ENCODE measurements at regions not wholly inside any gene's neighbourhood (a gene's known extent, or its start where the extent isn't known, plus 50 kb on each side); places are given as distances from the start of the nearest gene placed in this dataset.

DNA sequence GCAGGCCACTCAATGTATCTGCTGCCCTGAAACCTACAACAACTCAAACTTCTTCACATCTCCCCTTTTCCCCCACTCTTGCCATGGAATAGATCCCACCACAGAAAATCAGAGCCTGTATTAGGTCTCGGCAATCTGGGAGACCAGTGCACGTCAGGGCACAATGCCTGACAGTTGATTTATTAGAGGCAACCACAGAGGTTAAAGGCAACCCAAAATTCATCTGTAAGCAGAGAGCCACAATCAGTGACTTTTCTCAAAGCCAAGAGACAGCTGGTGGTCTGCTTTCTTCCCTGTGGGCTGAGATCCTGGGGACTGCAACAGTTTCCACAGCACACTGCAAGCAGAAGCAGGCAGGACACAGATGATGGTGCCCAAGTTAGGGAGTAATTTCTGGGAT is 169.0 kb upstream of the NTF3 start:
- TF ChIP-seq CTCF (IDR thresholded peaks at IDR 0.05) (no peak), EP300 (IDR thresholded peaks at IDR 0.05) (no peak), POLR2AphosphoS5 (IDR thresholded peaks at IDR 0.05) (no peak), POLR2A (IDR thresholded peaks at IDR 0.05) (no peak)
- H3K27ac ChIP-seq: no peak overlapping the region
- intact Hi-C loops (cut with DNase I): no loop called here
- no peak for DNase-seq
- H3K4me1 ChIP-seq: no peaks in the 10 kb centered on the region
- WGBS, 2 donors: 37 to 84% methylated on average over 2 of the region's 2 CpGs
- H3K36me3 ChIP-seq: no peaks in the 10 kb centered on the region
- no peak overlapping the region for H3K4me3 ChIP-seq
- H3K9me3 ChIP-seq: no peaks in the 10 kb centered on the region
- H3K27me3 ChIP-seq: no peaks in the 10 kb centered on the region

- H3K36me3 ChIP-seq: no peaks in the 10 kb centered on the region
- 55 to 59% methylated on average over 2 of the region's 2 CpGs for WGBS, 2 donors
- H3K4me1 ChIP-seq: no peaks in the 10 kb centered on the region
- no peak for DNase-seq
- H3K27me3 ChIP-seq: no peaks in the 10 kb centered on the region
- H3K9me3 ChIP-seq: no peaks in the 10 kb centered on the region
- no peak overlapping the region for H3K4me3 ChIP-seq
- intact Hi-C loops (cut with DNase I): no loop called here
- TF ChIP-seq EP300 (IDR thresholded peaks at IDR 0.05): no peak
- TF ChIP-seq POLR2AphosphoS5 (IDR thresholded peaks at IDR 0.05): no peak
- TF ChIP-seq POLR2A (IDR thresholded peaks at IDR 0.05): no peak
- TF ChIP-seq CTCF (IDR thresholded peaks at IDR 0.05): no peak
- H3K27ac ChIP-seq: no peak overlapping the region
These were observed 167.9 kb upstream of the NTF3 start for GRCh38 chr12:5264006-5264405.

DNA sequence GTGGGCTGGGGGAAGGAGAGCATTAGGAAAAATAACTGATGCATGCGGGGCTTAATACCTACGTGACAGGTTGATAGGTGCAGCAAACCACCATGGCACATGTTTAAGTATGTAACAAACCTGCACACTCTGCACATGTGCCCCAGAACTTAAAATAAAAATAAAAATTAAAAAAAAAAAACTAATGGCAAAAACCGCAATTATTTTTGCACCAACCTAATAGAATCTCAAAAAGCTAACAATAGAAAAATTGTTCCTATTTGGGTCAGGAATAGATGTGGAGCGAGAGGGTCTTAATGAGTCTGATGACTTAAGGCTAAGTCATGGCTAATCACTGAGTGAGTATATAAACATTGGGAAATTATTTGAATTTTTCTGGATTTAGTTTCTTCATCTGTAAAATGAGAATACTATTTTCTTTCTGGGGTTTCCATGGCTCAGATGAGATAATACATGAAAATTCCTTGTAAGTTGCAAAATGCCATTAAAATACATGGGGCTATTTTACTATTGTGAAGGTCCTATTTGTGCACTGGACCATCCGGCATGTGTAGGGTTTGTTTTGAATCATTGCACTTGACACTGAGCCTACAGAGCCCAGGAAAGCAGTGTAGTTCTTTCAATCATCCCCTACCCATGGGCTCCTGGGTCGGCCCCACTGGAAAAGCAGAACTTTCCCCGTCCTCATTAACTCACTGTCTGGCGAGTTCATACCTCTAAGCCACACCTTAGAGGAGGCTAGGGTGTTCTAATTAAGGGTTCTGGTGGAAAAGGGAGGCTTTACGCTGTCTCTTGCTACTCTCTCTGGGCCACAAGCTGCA is 164.1 kb upstream of the NTF3 start:
- no peak for DNase-seq
- no peak overlapping the region for H3K4me3 ChIP-seq
- H3K9me3 ChIP-seq: no peaks in the 10 kb centered on the region
- H3K4me1 ChIP-seq: no peaks in the 10 kb centered on the region
- H3K27me3 ChIP-seq: no peaks in the 10 kb centered on the region
- intact Hi-C loops (cut with DNase I): no loop called here
- no peaks in the 10 kb centered on the region for H3K36me3 ChIP-seq
- TF ChIP-seq POLR2AphosphoS5 (IDR thresholded peaks at IDR 0.05) (no peak), POLR2A (IDR thresholded peaks at IDR 0.05) (no peak), CTCF (IDR thresholded peaks at IDR 0.05) (no peak), EP300 (IDR thresholded peaks at IDR 0.05) (no peak)
- H3K27ac ChIP-seq: no peak overlapping the region
- 91 to 93% methylated on average over 9 of the region's 9 CpGs for WGBS, 2 donors

DNA sequence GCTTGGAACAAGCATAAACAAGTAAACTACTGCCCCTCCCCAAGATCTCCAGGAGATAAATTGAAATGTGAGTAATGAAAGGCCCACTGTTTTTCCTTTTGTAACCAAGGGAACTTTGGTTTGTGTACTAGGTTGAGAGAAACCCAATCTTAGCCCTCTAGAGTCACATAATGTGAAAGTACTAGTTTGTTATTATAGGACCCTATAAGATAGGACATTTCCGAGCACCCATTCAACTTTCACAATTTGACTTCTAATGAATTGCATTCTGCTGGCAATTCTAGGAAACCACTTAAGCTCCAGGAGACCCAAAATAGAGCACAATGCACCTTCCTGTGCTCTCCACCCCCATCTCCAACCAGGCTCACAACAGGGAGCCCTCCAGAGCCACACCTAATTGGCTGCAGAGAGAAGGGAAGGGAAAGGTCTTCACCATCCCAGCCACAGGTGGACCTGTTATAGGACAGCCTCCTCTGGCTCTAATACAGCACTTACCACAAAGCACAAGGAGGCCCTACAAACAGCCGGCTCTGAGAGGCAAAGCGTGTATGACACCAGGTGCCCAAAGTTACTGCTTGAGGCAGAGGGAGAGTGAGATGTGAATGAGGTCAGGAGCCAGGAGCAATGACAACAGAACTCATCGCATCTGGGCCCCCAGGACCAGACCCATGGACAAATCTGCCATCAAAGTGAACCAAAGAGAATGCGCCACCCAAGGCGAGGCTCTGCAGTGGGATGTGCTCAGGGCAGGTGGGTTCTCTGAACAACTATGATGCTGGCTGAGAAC is 163.3 kb upstream of the NTF3 start:
- Histone ChIP-seq H3K9me3 (no peaks in the 10 kb centered on the region), H3K4me1 (no peaks in the 10 kb centered on the region), H3K27ac (no peak overlapping the region), H3K4me3 (no peak overlapping the region), H3K27me3 (no peaks in the 10 kb centered on the region), H3K36me3 (no peaks in the 10 kb centered on the region)
- WGBS, 2 donors: 94 to 95% methylated on average over 6 of the region's 6 CpGs
- TF ChIP-seq CTCF (IDR thresholded peaks at IDR 0.05) (no peak), EP300 (IDR thresholded peaks at IDR 0.05) (no peak), POLR2A (IDR thresholded peaks at IDR 0.05) (no peak), POLR2AphosphoS5 (IDR thresholded peaks at IDR 0.05) (no peak)
- DNase-seq: no peak
- intact Hi-C loops (cut with DNase I): no loop called here

All from sigmoid colon (tissue), 6 donors.